Activated T-helper 1 cell treated with anti-CD3 and anti-CD28 coated beads, Interleukin-12 subunit alpha, Interleukin-12 subunit beta, Interleukin-2, Interleukin-4 antibody, amounts not matched to agents 30 ng/mL and 10 ng/mL and 1 ng/mL, durations not matched to agents 14 hours and 24 hours and 36 hours (primary cell): ENCODE measurements at regions not wholly inside any gene's neighbourhood (a gene's known extent, or its start where the extent isn't known, plus 50 kb on each side); places are given as distances from the start of the nearest gene placed in this dataset.
"Not testable (repeated sequence)": the region's sequence is repeated elsewhere in the genome, so short reads cannot be mapped to it uniquely, and the experiment has no call there.

Experiments used
- DNase-seq: peaks from one replicate; pipeline ENCODE4 v3.0.0; 2021; ENCODE audit warnings: low spot score
- H3K27ac Mint-ChIP-seq: one replicate; pipeline ENCODE4 v1.8.0; 2021; ENCODE audit warnings: mild to moderate bottlenecking, mixed read lengths
- H3K27me3 Mint-ChIP-seq: one replicate; pipeline ENCODE4 v1.8.0; 2022; ENCODE audit warnings: mild to moderate bottlenecking, moderate library complexity, mixed read lengths; ENCODE audit not compliant: insufficient read depth
- H3K36me3 Mint-ChIP-seq: one replicate; pipeline ENCODE4 v1.8.0; 2021; ENCODE audit warnings: low read depth, mixed read lengths
- H3K4me1 Mint-ChIP-seq: one replicate; pipeline ENCODE4 v1.8.0; 2021; ENCODE audit warnings: low read depth, mixed read lengths
- H3K4me3 Mint-ChIP-seq: one replicate; pipeline ENCODE4 v1.8.0; 2021; ENCODE audit warnings: mild to moderate bottlenecking, moderate library complexity, mixed read lengths
- H3K9me3 Mint-ChIP-seq: one replicate; pipeline ENCODE4 v1.8.0; 2021; ENCODE audit warnings: mixed read lengths
- intact Hi-C: fragments of 100-400 bp; cut with micrococcal nuclease; formaldehyde crosslinking; loops from one replicate; pipeline ENCODE4 v1.15.1; 2024

DNA sequence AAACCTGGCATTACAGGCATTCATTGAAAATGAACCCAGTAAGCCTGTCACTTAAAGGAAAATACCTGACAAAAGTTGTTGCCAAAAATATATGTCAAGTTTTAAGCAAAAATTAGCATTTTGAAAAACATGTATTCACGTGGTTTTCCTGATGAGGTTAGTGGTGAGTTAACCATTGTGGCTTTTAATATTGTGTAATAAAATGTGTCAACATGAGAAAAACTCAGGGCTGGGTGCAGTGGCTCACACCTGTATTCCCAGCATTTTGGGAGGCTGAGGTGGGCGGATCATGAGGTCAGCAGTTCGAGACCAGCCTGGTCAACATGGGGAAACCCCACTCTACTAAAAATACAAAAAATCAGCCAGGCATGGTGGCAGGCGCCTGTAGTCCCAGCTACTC lies 731.4 kb downstream of the KCNT2 start:
- no peak overlapping the region for H3K27ac Mint-ChIP-seq
- H3K9me3 Mint-ChIP-seq = peaks cover 6% of the 10 kb centered on the region
- no peaks in the 10 kb centered on the region for H3K27me3 Mint-ChIP-seq
- DNase-seq = no peak
- H3K36me3 Mint-ChIP-seq = no peaks in the 10 kb centered on the region
- intact Hi-C loops = no loop called here
- no peak overlapping the region for H3K4me3 Mint-ChIP-seq
- H3K4me1 Mint-ChIP-seq = no peaks in the 10 kb centered on the region

DNA sequence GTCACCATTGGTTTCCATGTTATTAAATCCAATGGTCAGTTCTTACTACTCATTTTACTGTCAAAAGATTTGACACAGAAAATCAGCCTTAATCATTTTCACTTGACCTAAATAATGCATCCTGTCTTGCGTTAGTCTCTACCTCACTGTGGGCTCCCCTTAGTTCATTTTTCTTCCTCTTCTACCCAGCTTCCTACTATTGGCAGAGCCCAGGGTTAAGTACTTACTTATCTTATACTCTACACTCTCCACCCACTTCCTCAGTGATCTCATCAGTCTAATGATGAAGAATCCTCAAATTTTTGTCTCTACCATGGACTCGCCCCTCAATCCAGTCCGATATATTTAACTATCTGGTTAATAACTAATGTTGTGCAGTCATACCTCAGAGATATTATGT lies 735.9 kb downstream of the KCNT2 start:
- H3K4me1 Mint-ChIP-seq = no peaks in the 10 kb centered on the region
- no peaks in the 10 kb centered on the region for H3K27me3 Mint-ChIP-seq
- intact Hi-C loops = no loop called here
- DNase-seq = no peak
- H3K27ac Mint-ChIP-seq = no peak overlapping the region
- no peaks in the 10 kb centered on the region for H3K9me3 Mint-ChIP-seq
- no peaks in the 10 kb centered on the region for H3K36me3 Mint-ChIP-seq
- no peak overlapping the region for H3K4me3 Mint-ChIP-seq

DNA sequence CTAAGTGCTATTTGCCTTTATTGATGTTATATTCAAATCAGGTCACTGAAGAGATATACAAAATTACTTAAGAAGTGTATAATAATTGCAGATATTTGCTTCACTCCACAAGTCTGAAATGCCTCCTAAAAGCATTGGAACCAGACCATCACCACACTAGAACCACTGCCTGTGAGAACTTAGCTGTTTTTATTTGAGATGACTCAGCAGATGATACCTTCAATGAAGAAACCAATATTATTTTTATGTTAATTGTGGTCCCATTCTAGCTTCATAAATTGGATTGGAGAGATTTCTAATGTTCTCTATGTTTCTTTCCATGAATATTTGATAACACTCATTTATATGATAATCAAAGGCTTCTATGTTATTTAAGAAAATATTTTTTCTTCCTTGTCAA lies 740.6 kb downstream of the KCNT2 start:
- no peaks in the 10 kb centered on the region for H3K9me3 Mint-ChIP-seq
- H3K36me3 Mint-ChIP-seq = no peaks in the 10 kb centered on the region
- no peaks in the 10 kb centered on the region for H3K4me1 Mint-ChIP-seq
- intact Hi-C loops = no loop called here
- no peaks in the 10 kb centered on the region for H3K27me3 Mint-ChIP-seq
- H3K27ac Mint-ChIP-seq = no peak overlapping the region
- DNase-seq = no peak
- no peak overlapping the region for H3K4me3 Mint-ChIP-seq

DNA sequence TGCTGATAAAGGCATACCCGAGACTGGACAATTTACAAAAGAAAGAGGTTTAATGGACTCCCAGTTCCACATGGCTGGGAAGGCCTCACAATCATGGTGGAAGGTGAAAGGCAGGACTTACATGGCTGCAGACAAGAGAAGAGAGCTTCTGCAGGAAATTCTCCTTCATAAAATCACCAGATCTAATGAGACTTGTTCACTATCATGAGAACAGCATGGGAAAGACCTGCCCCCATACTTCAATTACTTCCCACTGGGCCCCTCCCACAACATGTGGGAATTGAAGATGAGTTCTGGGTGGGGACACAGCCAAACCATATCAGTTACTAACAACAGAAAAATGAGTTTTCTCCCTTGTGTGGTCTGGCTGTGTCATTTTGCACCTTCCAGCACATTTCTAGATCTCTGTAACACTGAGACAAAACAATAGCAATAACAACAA lies 741.4 kb downstream of the KCNT2 start:
- Mint-ChIP-seq H3K4me1 (no peaks in the 10 kb centered on the region), H3K36me3 (no peaks in the 10 kb centered on the region), H3K27me3 (no peaks in the 10 kb centered on the region), H3K9me3 (no peaks in the 10 kb centered on the region), H3K4me3 (no peak overlapping the region), H3K27ac (no peak overlapping the region)
- no peak for DNase-seq
- intact Hi-C loops = no loop called here

DNA sequence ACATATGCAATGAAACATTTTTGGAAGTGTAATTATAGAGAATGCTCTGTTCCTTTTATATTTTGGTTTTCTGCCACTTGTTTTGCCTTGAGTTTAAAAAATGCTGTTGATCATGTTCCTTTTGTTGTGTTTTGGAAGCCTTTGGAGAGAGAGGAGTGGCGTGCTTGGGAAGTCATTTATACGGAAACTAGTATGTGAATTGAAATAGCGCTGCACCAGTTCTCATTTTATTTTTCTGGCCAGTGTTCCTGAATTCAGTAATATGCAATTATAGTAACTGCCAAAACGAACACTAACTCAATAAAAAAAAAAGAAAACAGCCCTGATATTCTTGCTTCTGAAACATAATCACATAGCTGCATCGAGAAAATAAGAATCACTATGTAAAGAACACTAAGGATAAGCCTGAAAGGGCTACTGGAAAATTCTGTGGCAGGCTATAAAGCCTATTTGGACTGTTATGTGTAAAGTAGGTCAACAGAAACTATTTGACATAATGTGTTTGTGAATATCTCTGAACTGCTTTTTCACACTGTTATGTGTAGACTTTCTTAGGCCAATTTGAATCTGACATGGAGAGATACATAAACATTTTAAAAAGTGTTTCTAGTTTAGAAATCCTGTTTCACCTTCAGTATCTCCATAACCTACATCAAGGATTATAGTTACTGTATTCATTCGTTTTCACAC lies 742.0 kb downstream of the KCNT2 start:
- no peaks in the 10 kb centered on the region for H3K4me1 Mint-ChIP-seq
- no peaks in the 10 kb centered on the region for H3K9me3 Mint-ChIP-seq
- H3K27me3 Mint-ChIP-seq = no peaks in the 10 kb centered on the region
- DNase-seq = no peak
- H3K36me3 Mint-ChIP-seq = no peaks in the 10 kb centered on the region
- no peak overlapping the region for H3K27ac Mint-ChIP-seq
- H3K4me3 Mint-ChIP-seq = no peak overlapping the region
- intact Hi-C loops = no loop called here

DNA sequence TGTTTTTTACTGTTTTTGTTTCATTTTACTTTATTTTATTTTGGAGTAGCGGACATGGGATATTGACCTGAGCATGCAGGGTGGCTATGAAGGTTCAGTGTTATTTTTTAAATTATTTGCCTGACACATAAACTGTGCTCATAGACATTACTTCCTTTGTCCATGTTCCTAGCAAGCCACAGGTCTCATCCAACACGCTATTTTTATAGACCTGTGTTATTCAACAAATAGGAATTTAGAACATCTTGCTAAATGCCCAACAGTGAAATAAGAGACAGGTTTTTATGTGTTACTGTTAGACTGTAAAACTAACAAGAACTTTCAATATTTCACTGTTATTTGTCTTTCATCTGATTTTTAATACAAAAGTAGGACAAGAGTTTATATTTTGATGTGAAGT lies 756.4 kb downstream of the KCNT2 start:
- Mint-ChIP-seq H3K9me3 (no peaks in the 10 kb centered on the region), H3K27ac (no peak overlapping the region), H3K36me3 (no peaks in the 10 kb centered on the region), H3K4me1 (no peaks in the 10 kb centered on the region), H3K27me3 (no peaks in the 10 kb centered on the region), H3K4me3 (no peak overlapping the region)
- intact Hi-C loops = no loop called here
- DNase-seq = no peak

DNA sequence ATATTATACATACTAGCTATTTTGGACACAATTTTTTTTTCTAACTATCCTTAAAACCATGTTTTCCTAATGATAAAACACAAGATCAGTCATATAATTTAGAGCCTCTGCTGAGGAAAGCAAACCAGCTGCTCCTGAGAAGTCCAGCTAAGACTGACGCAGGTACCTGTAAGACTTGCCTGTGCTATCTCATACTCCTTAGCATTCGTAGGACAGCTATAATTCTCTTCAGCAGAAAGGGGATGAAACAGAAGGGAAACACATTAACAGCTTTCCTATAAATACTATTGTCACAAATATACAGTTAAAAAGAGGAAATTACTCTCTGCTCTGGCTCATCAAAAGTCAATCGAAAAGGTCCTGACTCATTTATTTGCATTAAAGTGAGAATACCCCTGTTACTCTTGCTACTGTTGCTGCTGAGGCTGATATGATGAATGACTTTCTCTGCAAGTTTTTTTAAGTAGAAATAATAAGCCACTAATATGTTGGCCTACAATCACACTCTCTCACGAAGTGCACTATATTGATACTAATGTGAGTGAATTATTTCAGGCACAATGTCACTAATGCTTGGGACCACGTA lies 757.1 kb downstream of the KCNT2 start:
- intact Hi-C loops = no loop called here
- DNase-seq = no peak
- H3K4me1 Mint-ChIP-seq = no peaks in the 10 kb centered on the region
- no peaks in the 10 kb centered on the region for H3K36me3 Mint-ChIP-seq
- no peak overlapping the region for H3K27ac Mint-ChIP-seq
- no peaks in the 10 kb centered on the region for H3K9me3 Mint-ChIP-seq
- no peaks in the 10 kb centered on the region for H3K27me3 Mint-ChIP-seq
- H3K4me3 Mint-ChIP-seq = no peak overlapping the region

DNA sequence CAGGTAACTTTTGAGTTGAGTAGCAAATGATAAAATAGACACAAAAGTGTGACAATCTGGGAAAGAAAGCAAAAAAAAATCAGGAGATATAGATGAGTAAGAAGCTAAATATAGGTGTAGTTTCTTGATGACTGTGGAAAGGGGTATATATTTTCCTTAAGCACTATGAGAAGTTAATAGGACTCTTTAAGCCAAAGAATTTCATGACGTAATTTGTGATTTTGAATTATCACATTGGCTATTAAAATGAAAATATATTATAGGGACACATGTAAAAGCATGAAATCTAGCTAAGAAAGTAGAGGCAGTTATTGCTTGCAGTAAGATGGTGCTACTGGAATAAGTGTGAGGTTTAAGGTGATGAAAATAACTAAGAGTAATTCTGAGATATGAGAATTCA lies 759.1 kb downstream of the KCNT2 start:
- no peaks in the 10 kb centered on the region for H3K4me1 Mint-ChIP-seq
- no peaks in the 10 kb centered on the region for H3K9me3 Mint-ChIP-seq
- H3K27ac Mint-ChIP-seq = no peak overlapping the region
- intact Hi-C loops = no loop called here
- DNase-seq = no peak
- H3K4me3 Mint-ChIP-seq = no peak overlapping the region
- H3K27me3 Mint-ChIP-seq = no peaks in the 10 kb centered on the region
- H3K36me3 Mint-ChIP-seq = no peaks in the 10 kb centered on the region

DNA sequence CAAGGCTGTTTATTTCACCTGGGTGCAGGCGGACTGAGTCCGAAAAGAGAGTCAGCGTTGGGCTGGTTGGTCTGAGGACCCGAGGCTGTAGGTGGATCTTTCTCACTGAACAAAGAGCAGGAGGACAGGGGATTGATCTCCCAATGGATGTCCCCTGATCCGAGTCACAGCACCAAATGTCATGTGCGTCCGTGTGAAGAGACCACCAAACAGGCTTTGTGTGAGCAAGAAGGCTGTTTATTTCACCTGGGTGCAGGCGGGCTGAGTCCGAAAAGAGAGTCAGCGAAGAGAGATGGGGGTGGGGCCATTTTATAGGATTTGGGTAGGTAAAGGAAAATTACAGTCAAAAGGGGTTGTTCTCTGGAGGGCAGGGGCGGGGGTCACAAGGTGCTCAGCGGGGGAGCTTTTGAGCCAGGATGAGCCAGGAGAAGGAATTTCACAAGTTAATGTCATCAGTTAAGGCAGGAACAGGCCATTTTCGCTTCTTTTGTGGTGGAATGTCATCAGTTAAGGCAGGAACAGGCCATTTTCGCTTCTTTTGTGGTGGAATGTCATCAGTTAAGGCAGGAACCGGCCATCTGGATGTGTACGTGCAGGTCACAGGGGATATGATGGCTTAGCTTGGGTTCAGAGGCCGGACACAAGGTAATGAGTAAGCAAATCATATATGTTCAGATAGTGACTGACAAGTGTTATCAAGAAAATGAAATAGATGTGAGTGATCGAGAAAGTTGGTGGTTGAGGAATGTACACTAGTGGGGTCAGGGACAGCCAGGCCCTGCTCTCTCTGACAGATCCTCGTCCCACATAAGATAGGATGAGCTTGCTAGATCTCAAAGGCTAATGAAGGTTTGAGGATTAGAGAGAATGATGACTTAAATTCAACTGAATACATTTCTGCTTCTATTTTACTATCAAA lies 760.0 kb downstream of the KCNT2 start:
- H3K4me1 Mint-ChIP-seq, H3K27me3 Mint-ChIP-seq, H3K36me3 Mint-ChIP-seq, H3K9me3 Mint-ChIP-seq, DNase-seq, H3K4me3 Mint-ChIP-seq, H3K27ac Mint-ChIP-seq, intact Hi-C loops: not testable (repeated sequence)

DNA sequence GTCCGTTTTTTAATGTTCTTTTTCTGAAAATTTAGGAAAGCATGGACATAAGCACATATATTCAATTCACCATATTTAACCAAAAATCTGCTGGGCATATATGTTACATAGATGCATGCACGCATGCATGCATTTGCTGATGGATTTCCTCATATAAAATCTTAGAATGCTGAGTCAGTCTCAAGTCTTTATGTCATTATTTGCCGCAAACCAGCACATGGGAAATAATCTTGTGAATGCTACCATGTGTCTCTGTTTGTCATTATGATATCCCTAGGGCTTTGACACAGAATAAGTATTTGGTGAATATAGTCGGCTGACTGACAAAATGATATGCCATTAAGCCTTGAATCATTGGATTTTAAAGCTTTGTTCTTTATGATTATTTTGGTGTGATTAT lies 776.5 kb downstream of the KCNT2 start:
- no peak overlapping the region for H3K27ac Mint-ChIP-seq
- H3K4me1 Mint-ChIP-seq = no peaks in the 10 kb centered on the region
- H3K36me3 Mint-ChIP-seq = no peaks in the 10 kb centered on the region
- H3K4me3 Mint-ChIP-seq = no peak overlapping the region
- DNase-seq = no peak
- intact Hi-C loops = no loop called here
- no peaks in the 10 kb centered on the region for H3K27me3 Mint-ChIP-seq
- H3K9me3 Mint-ChIP-seq = no peaks in the 10 kb centered on the region

DNA sequence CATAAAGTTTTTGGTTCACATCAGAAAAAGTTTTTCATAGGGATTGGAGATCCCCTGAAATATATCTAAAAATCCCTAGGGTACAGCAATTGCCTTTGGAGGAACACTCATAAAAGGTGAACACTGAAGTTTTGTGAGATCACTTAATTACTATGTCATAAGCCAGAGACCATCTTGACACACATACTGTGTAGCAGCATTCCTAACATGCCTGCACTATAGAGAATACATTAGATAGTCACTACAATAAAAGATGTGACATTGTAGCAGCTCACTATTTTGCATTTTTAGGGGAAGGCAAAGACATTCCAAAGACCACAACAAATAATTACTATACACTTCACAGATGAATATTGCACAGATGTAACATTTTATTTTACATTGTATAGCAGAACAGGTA lies 779.9 kb downstream of the KCNT2 start:
- no peak overlapping the region for H3K27ac Mint-ChIP-seq
- intact Hi-C loops = no loop called here
- no peaks in the 10 kb centered on the region for H3K36me3 Mint-ChIP-seq
- no peak overlapping the region for H3K4me3 Mint-ChIP-seq
- H3K9me3 Mint-ChIP-seq = no peaks in the 10 kb centered on the region
- H3K4me1 Mint-ChIP-seq = no peaks in the 10 kb centered on the region
- H3K27me3 Mint-ChIP-seq = no peaks in the 10 kb centered on the region
- DNase-seq = no peak

DNA sequence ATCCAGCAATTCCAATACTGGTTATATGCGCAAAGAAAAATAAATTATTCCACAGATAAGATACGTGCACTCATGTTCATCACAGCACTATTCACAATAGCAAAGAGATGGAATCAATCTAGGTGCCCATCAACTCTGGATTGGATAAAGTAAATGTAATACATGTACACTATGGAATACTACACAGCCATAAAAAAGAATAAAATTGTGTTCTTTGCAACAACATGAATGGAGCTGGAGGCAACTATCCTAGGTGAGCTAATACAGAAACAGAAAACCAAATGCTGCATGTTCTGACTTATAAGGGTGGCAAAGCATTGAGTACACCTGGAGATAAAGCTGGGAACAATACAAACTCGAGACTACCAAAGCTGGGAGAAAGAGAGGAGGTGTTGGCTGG lies 787.3 kb downstream of the KCNT2 start:
- Mint-ChIP-seq H3K27me3 (no peaks in the 10 kb centered on the region), H3K4me1 (no peaks in the 10 kb centered on the region), H3K36me3 (no peaks in the 10 kb centered on the region), H3K9me3 (peaks cover 8% of the 10 kb centered on the region), H3K4me3 (no peak overlapping the region), H3K27ac (no peak overlapping the region)
- intact Hi-C loops = no loop called here
- DNase-seq = no peak

DNA sequence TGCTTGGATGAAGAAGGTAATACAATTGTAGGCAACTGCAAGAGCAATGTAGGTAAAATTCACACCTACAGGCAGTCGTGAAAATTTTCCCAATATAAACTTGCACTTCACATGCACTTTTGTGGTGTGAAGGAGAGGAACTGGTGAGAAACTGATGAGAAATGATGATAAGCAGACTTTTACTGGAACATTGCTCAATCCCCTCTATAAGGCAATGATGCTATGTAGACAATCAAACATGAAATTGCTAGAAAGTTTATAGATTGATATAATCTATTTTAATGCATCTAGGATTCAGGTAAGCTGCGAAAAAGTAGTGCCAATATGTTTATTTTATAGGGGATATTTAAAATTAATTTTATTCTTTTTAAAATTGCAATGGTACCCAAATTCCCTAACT lies 802.2 kb downstream of the KCNT2 start:
- Mint-ChIP-seq H3K27ac (no peak overlapping the region), H3K4me3 (no peak overlapping the region), H3K36me3 (no peaks in the 10 kb centered on the region), H3K27me3 (no peaks in the 10 kb centered on the region), H3K4me1 (no peaks in the 10 kb centered on the region), H3K9me3 (no peaks in the 10 kb centered on the region)
- DNase-seq = no peak
- intact Hi-C loops = no loop called here
